Esophagus muscularis mucosa (tissue), 4 donors: ENCODE measurements at regions not wholly inside any gene's neighbourhood (a gene's known extent, or its start where the extent isn't known, plus 50 kb on each side); places are given as distances from the start of the nearest gene placed in this dataset.

ENCODE experiments used
- CTCF ChIP-seq, 3 experiments: fragments of 200-600 bp in 2 of 3; fragments of 450-650 bp in 1 of 3; sonication (generic) in 2 of 3; IDR thresholded peaks; one replicate each; pipeline ENCODE4 v1.5.1; 2017 to 2019; ENCODE audit warnings: antibody characterized with exemption in 3 of 3, mild to moderate bottlenecking in 2 of 3, moderate library complexity in 1 of 3
- EP300 ChIP-seq: sonication (generic); formaldehyde crosslinking; IDR thresholded peaks from one replicate; pipeline ENCODE4 v1.6.1; 2017; ENCODE audit warnings: antibody characterized with exemption
- POLR2A ChIP-seq: fragments of 450-650 bp; IDR thresholded peaks from one replicate; pipeline ENCODE4 v1.6.1; 2017; ENCODE audit warnings: antibody characterized with exemption, moderate library complexity, mild to moderate bottlenecking, low read depth

- TF ChIP-seq CTCF (IDR thresholded peaks at IDR 0.05) = no peak
- no peak for TF ChIP-seq POLR2A
- TF ChIP-seq EP300 = no peak
These were observed 534.6 kb upstream of the ATP2B1 start for GRCh38 chr12:90243211-90243610.
